ENCODE measurements at regions not wholly inside any gene's neighbourhood (a gene's known extent, or its start where the extent isn't known, plus 50 kb on each side); places are given as distances from the start of the nearest gene placed in this dataset.

- TF ChIP-seq POLR2A (IDR thresholded peaks at IDR 0.05) (no peak), CTCF (IDR thresholded peaks at IDR 0.05 in 4 of 5, conservative IDR thresholded peaks at IDR 0.05 in 1 of 5) (no peak)
Measured at GRCh38 chr4:111648056-111648455, 497.2 kb upstream of the FAM241A start.
